ENCODE measurements at regions not wholly inside any gene's neighbourhood (a gene's known extent, or its start where the extent isn't known, plus 50 kb on each side); places are given as distances from the start of the nearest gene placed in this dataset.
"Not testable (repeated sequence)": the region's sequence is repeated elsewhere in the genome, so short reads cannot be mapped to it uniquely, and the experiment has no call there.

GRCh38 chr9:75500940-75501339 lies 389.5 kb upstream of the PCSK5 start:
- H3K27ac ChIP-seq (ENCODE audit: insufficient read depth, low read length, poor library complexity, severe bottlenecking); H3K4me3 ChIP-seq (ENCODE audit: insufficient read depth, low read depth, low read length, poor library complexity, severe bottlenecking); H3K27me3 ChIP-seq (replicated peaks; ENCODE audit: control insufficient read depth, insufficient read depth, low read length, poor library complexity, severe bottlenecking); H3K4me1 ChIP-seq (ENCODE audit: control insufficient read depth, insufficient read depth, low read length, poor library complexity, severe bottlenecking); H3K9me3 ChIP-seq (ENCODE audit: control insufficient read depth, low read length); H3K36me3 ChIP-seq (ENCODE audit: control insufficient read depth, insufficient read depth, low read length); DNase-seq: not testable (repeated sequence)

GRCh38 chr9:75504721-75505120 lies 385.8 kb upstream of the PCSK5 start:
- no peaks in the 10 kb centered on the region for H3K27me3 ChIP-seq (replicated peaks; ENCODE audit: control insufficient read depth, insufficient read depth, low read length, poor library complexity, severe bottlenecking)
- H3K9me3 ChIP-seq (ENCODE audit: control insufficient read depth, low read length): no peaks in the 10 kb centered on the region
- no peak overlapping the region for H3K4me3 ChIP-seq (ENCODE audit: insufficient read depth, low read depth, low read length, poor library complexity, severe bottlenecking)
- DNase-seq: no peak
- H3K36me3 ChIP-seq (ENCODE audit: control insufficient read depth, insufficient read depth, low read length): no peaks in the 10 kb centered on the region
- H3K27ac ChIP-seq (ENCODE audit: insufficient read depth, low read length, poor library complexity, severe bottlenecking): no peak overlapping the region
- H3K4me1 ChIP-seq (ENCODE audit: control insufficient read depth, insufficient read depth, low read length, poor library complexity, severe bottlenecking): no peaks in the 10 kb centered on the region

DNA sequence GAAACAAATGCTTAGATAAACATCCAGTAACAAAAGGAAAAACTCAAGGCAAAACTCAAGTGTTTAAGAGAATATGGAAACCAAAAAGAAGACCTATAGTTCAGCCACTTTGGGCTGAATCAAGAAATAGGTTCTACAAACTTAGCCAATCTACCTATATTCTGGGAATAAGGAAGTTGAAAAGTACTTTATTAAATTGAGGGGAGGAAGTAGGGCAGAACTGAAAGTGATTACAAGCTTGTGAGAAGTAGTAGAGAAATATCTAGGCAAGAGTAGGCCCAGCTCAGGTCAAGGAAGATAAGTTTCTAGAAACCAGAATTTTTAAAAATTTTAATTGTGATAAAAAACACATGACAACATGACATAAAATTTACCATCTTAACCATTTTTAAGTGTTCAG lies 384.8 kb upstream of the PCSK5 start:
- H3K27me3 ChIP-seq (replicated peaks; ENCODE audit: control insufficient read depth, insufficient read depth, low read length, poor library complexity, severe bottlenecking): no peaks in the 10 kb centered on the region
- no peak overlapping the region for H3K4me3 ChIP-seq (ENCODE audit: insufficient read depth, low read depth, low read length, poor library complexity, severe bottlenecking)
- no peaks in the 10 kb centered on the region for H3K9me3 ChIP-seq (ENCODE audit: control insufficient read depth, low read length)
- no peak overlapping the region for H3K27ac ChIP-seq (ENCODE audit: insufficient read depth, low read length, poor library complexity, severe bottlenecking)
- no peaks in the 10 kb centered on the region for H3K4me1 ChIP-seq (ENCODE audit: control insufficient read depth, insufficient read depth, low read length, poor library complexity, severe bottlenecking)
- H3K36me3 ChIP-seq (ENCODE audit: control insufficient read depth, insufficient read depth, low read length): no peaks in the 10 kb centered on the region
- no peak for DNase-seq

DNA sequence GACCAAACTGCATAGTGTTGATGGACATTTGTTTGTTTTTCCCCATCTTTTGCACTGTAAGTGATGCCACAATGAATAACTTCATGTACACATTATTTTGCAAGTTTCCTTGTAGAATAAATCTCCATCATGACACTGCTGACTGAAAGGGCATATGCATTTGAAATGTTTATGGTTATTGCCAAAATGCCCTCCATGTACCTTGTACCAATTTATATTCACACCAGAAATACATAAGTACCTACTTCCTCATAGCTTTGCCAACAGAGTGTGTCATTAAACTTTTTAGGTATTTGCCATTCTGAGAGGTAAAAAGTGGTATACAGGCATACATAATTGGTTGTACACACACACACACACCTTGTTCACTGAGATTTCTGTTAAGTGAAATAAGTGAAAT lies 361.0 kb upstream of the PCSK5 start:
- DNase-seq: no peak
- Histone ChIP-seq H3K27me3 (replicated peaks; ENCODE audit: control insufficient read depth, insufficient read depth, low read length, poor library complexity, severe bottlenecking) (no peaks in the 10 kb centered on the region), H3K27ac (ENCODE audit: insufficient read depth, low read length, poor library complexity, severe bottlenecking) (no peak overlapping the region), H3K4me1 (ENCODE audit: control insufficient read depth, insufficient read depth, low read length, poor library complexity, severe bottlenecking) (no peaks in the 10 kb centered on the region), H3K9me3 (ENCODE audit: control insufficient read depth, low read length) (no peaks in the 10 kb centered on the region), H3K4me3 (ENCODE audit: insufficient read depth, low read depth, low read length, poor library complexity, severe bottlenecking) (no peak overlapping the region), H3K36me3 (ENCODE audit: control insufficient read depth, insufficient read depth, low read length) (no peaks in the 10 kb centered on the region)

DNA sequence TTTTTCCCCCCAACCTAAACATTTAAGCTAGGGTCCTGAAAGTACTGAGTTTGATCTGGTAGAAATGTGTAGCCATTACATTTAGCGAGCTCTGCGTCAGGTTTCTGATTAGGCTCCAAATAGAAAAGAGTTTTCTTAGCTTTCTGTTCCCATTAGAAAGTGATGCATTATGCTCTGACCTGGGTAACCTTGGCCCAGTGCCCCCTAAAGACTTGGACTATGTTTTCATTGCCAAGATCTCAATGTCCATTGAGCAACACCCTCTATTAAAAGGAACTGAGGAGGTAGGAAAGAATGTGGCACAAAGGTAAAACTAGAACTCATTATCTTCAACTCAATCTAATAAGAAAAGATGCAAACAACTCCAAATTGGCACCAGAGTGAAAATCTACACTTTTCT lies 358.9 kb upstream of the PCSK5 start:
- no peaks in the 10 kb centered on the region for H3K27me3 ChIP-seq (replicated peaks; ENCODE audit: control insufficient read depth, insufficient read depth, low read length, poor library complexity, severe bottlenecking)
- no peak for DNase-seq
- H3K9me3 ChIP-seq (ENCODE audit: control insufficient read depth, low read length): no peaks in the 10 kb centered on the region
- H3K36me3 ChIP-seq (ENCODE audit: control insufficient read depth, insufficient read depth, low read length): no peaks in the 10 kb centered on the region
- H3K27ac ChIP-seq (ENCODE audit: insufficient read depth, low read length, poor library complexity, severe bottlenecking): no peak overlapping the region
- no peaks in the 10 kb centered on the region for H3K4me1 ChIP-seq (ENCODE audit: control insufficient read depth, insufficient read depth, low read length, poor library complexity, severe bottlenecking)
- no peak overlapping the region for H3K4me3 ChIP-seq (ENCODE audit: insufficient read depth, low read depth, low read length, poor library complexity, severe bottlenecking)

DNA sequence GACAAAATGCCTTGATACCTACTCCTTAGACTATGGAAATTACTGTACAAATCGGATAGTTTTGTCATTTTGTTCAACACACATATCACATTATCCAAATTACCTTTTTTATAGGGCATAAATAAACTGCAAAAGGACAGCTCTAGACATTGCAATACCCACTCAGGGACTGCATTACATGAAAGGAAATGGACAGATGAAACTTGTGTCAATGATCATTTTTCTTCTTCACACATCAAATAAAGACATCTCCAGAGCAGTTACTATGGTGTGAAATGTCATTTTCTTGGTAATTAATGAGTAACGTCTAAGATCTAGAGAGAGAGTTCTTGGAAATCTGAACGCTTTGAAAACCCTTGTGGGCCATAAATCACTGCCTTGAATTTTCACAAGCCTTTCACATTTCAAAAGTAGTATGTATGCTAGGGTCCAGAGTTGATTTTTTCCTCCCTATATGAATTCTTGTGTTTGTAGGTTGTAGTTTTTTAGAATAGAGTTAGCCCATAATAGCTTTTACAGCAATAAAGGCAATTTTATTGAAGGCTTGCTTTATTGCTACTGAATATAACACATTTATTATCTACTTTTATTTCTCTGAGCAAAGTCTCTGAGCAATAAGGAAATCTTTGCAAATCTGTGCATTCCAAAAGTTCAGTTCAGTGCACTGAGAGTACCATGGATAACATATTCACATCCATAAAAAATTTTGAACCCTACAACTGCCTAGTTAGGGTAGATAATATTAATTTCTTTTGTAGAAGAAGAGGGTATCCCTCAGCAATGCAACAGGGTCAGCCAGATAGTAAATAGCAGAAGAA lies 358.0 kb upstream of the PCSK5 start:
- H3K4me3 ChIP-seq (ENCODE audit: insufficient read depth, low read depth, low read length, poor library complexity, severe bottlenecking): no peak overlapping the region
- H3K36me3 ChIP-seq (ENCODE audit: control insufficient read depth, insufficient read depth, low read length): no peaks in the 10 kb centered on the region
- DNase-seq: no peak
- no peak overlapping the region for H3K27ac ChIP-seq (ENCODE audit: insufficient read depth, low read length, poor library complexity, severe bottlenecking)
- H3K9me3 ChIP-seq (ENCODE audit: control insufficient read depth, low read length): no peaks in the 10 kb centered on the region
- H3K4me1 ChIP-seq (ENCODE audit: control insufficient read depth, insufficient read depth, low read length, poor library complexity, severe bottlenecking): no peaks in the 10 kb centered on the region
- no peaks in the 10 kb centered on the region for H3K27me3 ChIP-seq (replicated peaks; ENCODE audit: control insufficient read depth, insufficient read depth, low read length, poor library complexity, severe bottlenecking)

DNA sequence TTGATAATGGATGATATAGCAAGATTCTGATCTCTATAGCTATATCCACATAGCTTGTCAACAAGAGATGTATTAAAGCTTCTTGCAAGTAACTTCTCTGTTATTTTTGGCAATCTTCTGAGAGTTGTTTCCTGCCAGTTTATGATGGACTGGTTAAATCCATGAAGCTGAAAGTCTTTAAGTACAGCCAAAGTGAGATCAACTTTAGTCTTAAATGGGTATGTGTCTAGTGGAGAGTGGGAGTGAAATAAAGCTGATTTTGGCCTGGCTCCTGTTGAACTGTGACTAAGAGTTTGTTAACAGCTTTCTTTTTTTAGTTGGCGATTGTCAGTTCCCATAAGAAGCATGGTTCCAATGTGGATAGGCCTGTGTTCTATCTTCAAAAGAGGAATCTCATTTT lies 350.9 kb upstream of the PCSK5 start:
- H3K4me1 ChIP-seq (ENCODE audit: control insufficient read depth, insufficient read depth, low read length, poor library complexity, severe bottlenecking): no peaks in the 10 kb centered on the region
- H3K36me3 ChIP-seq (ENCODE audit: control insufficient read depth, insufficient read depth, low read length): no peaks in the 10 kb centered on the region
- DNase-seq: no peak
- no peak overlapping the region for H3K4me3 ChIP-seq (ENCODE audit: insufficient read depth, low read depth, low read length, poor library complexity, severe bottlenecking)
- H3K27ac ChIP-seq (ENCODE audit: insufficient read depth, low read length, poor library complexity, severe bottlenecking): no peak overlapping the region
- no peaks in the 10 kb centered on the region for H3K9me3 ChIP-seq (ENCODE audit: control insufficient read depth, low read length)
- H3K27me3 ChIP-seq (replicated peaks; ENCODE audit: control insufficient read depth, insufficient read depth, low read length, poor library complexity, severe bottlenecking): no peaks in the 10 kb centered on the region

DNA sequence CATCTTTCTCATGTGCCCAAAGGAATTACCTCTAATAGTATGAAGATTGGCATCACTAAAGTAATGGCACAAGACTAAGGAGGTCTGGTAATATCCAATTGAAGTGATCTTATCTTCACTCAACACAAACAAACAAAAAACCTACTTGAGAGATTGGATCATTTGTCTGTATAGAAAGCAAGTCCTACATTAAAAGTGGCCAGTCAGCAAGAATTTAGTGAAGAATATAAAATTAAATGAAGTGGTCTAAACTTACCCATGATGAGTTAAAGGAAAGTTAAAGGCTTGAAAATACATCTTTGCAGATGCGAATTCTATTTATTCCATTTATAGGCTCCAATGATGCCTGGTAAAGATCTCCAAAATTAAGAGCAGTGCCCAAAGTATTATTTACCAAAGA lies 350.3 kb upstream of the PCSK5 start:
- Histone ChIP-seq H3K4me3 (ENCODE audit: insufficient read depth, low read depth, low read length, poor library complexity, severe bottlenecking) (no peak overlapping the region), H3K36me3 (ENCODE audit: control insufficient read depth, insufficient read depth, low read length) (no peaks in the 10 kb centered on the region), H3K4me1 (ENCODE audit: control insufficient read depth, insufficient read depth, low read length, poor library complexity, severe bottlenecking) (no peaks in the 10 kb centered on the region), H3K27me3 (replicated peaks; ENCODE audit: control insufficient read depth, insufficient read depth, low read length, poor library complexity, severe bottlenecking) (no peaks in the 10 kb centered on the region), H3K27ac (ENCODE audit: insufficient read depth, low read length, poor library complexity, severe bottlenecking) (no peak overlapping the region), H3K9me3 (ENCODE audit: control insufficient read depth, low read length) (no peaks in the 10 kb centered on the region)
- DNase-seq: no peak

DNA sequence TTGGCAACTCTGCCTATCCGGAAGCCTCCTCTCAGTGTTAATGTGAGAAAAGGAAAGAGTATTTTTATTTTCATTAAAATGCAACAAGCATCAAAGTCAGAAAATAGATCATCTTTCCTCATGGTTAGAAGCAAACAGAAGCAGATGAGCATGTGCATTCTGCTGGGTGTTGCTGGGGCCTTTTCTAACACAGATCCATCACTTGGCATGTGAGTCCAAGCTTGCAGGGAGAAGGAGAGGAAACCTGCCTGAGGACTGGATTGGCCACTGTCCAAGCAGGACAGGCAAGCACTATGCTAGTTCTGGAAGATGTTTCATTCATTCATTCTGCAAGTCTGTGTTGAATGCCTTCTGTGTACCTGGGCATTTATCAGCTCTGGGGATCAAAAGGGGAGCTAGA lies 348.7 kb upstream of the PCSK5 start:
- Histone ChIP-seq H3K9me3 (ENCODE audit: control insufficient read depth, low read length) (no peaks in the 10 kb centered on the region), H3K27ac (ENCODE audit: insufficient read depth, low read length, poor library complexity, severe bottlenecking) (no peak overlapping the region), H3K36me3 (ENCODE audit: control insufficient read depth, insufficient read depth, low read length) (no peaks in the 10 kb centered on the region), H3K27me3 (replicated peaks; ENCODE audit: control insufficient read depth, insufficient read depth, low read length, poor library complexity, severe bottlenecking) (no peaks in the 10 kb centered on the region), H3K4me1 (ENCODE audit: control insufficient read depth, insufficient read depth, low read length, poor library complexity, severe bottlenecking) (no peaks in the 10 kb centered on the region), H3K4me3 (ENCODE audit: insufficient read depth, low read depth, low read length, poor library complexity, severe bottlenecking) (no peak overlapping the region)
- DNase-seq: no peak

GRCh38 chr9:75544815-75545214 lies 345.7 kb upstream of the PCSK5 start:
- no peaks in the 10 kb centered on the region for H3K4me1 ChIP-seq (ENCODE audit: control insufficient read depth, insufficient read depth, low read length, poor library complexity, severe bottlenecking)
- H3K27ac ChIP-seq (ENCODE audit: insufficient read depth, low read length, poor library complexity, severe bottlenecking): no peak overlapping the region
- no peaks in the 10 kb centered on the region for H3K36me3 ChIP-seq (ENCODE audit: control insufficient read depth, insufficient read depth, low read length)
- H3K4me3 ChIP-seq (ENCODE audit: insufficient read depth, low read depth, low read length, poor library complexity, severe bottlenecking): no peak overlapping the region
- no peak for DNase-seq
- no peaks in the 10 kb centered on the region for H3K27me3 ChIP-seq (replicated peaks; ENCODE audit: control insufficient read depth, insufficient read depth, low read length, poor library complexity, severe bottlenecking)
- H3K9me3 ChIP-seq (ENCODE audit: control insufficient read depth, low read length): no peaks in the 10 kb centered on the region

Data from effector memory CD4-positive, alpha-beta T cell (primary cell).